T-helper 1 cell (primary cell): ENCODE measurements at regions not wholly inside any gene's neighbourhood (a gene's known extent, or its start where the extent isn't known, plus 50 kb on each side); places are given as distances from the start of the nearest gene placed in this dataset.

ENCODE experiments used
- DNase-seq, 5 donors: peaks; one replicate each; pipeline ENCODE4 v3.0.0-alpha.2; 2012 to 2020

- DNase-seq = no peak
Measured at GRCh38 chr3:66751842-66752241, 246.3 kb upstream of the KBTBD8 start.

GRCh38 chr3:66753670-66754069 lies 244.4 kb upstream of the KBTBD8 start:
- no peak for DNase-seq

GRCh38 chr3:66754613-66755012 lies 243.5 kb upstream of the KBTBD8 start:
- no peak for DNase-seq

- DNase-seq = no peak
Measured at GRCh38 chr3:66755924-66756323, 242.2 kb upstream of the KBTBD8 start.

- no peak for DNase-seq
Measured at GRCh38 chr3:66756468-66757036, 241.6 kb upstream of the KBTBD8 start.

- DNase-seq = no peak
Measured at GRCh38 chr3:66761093-66761780, 236.9 kb upstream of the KBTBD8 start.

GRCh38 chr3:66762916-66763693 lies 235.0 kb upstream of the KBTBD8 start:
- DNase-seq = no peak

- DNase-seq = no peak
Measured at GRCh38 chr3:66778107-66778506, 220.0 kb upstream of the KBTBD8 start.

- peak in 1 of 5 donors; percentile 4 for DNase-seq
Measured at GRCh38 chr3:66778777-66779176, 219.3 kb upstream of the KBTBD8 start.

GRCh38 chr3:66785191-66785909 lies 212.8 kb upstream of the KBTBD8 start:
- DNase-seq = no peak

GRCh38 chr3:66789580-66790237 lies 208.4 kb upstream of the KBTBD8 start:
- DNase-seq = no peak

- DNase-seq = no peak
Measured at GRCh38 chr3:66792086-66792485, 206.0 kb upstream of the KBTBD8 start.

- no peak for DNase-seq
Measured at GRCh38 chr3:66795365-66795764, 202.7 kb upstream of the KBTBD8 start.

GRCh38 chr3:66796343-66796742 lies 201.8 kb upstream of the KBTBD8 start:
- DNase-seq = no peak

GRCh38 chr3:66797889-66798560 lies 200.1 kb upstream of the KBTBD8 start:
- DNase-seq = no peak

GRCh38 chr3:66800941-66801545 lies 197.1 kb upstream of the KBTBD8 start:
- DNase-seq = no peak

- DNase-seq = no peak
Measured at GRCh38 chr3:66803206-66803605, 194.9 kb upstream of the KBTBD8 start.

- DNase-seq = peak in 1 of 5 donors; percentile 10
Measured at GRCh38 chr3:66803721-66804695, 194.1 kb upstream of the KBTBD8 start.

- DNase-seq = no peak
Measured at GRCh38 chr3:66808891-66809594, 189.1 kb upstream of the KBTBD8 start.

GRCh38 chr3:66809595-66809958 lies 188.5 kb upstream of the KBTBD8 start:
- DNase-seq = no peak
